ENCODE measurements at regions not wholly inside any gene's neighbourhood (a gene's known extent, or its start where the extent isn't known, plus 50 kb on each side); places are given as distances from the start of the nearest gene placed in this dataset.

- no peak for DNase-seq
- no peaks in the 10 kb centered on the region for H3K4me1 Mint-ChIP-seq
- peaks cover 0 to 2% (median 0%) of the 10 kb centered on the region in 3 donors for H3K27me3 Mint-ChIP-seq (ENCODE audit: low read depth in 3 of 3)
- no peak overlapping the region for H3K27ac Mint-ChIP-seq
- no peaks in the 10 kb centered on the region for H3K9me3 Mint-ChIP-seq
- H3K36me3 Mint-ChIP-seq, result no peaks in the 10 kb centered on the region
- no peak overlapping the region for H3K4me3 Mint-ChIP-seq
These were observed 425.7 kb downstream of the SPRY2 start for GRCh38 chr13:79915114-79915811.

- Mint-ChIP-seq H3K27ac (no peak overlapping the region), H3K4me3 (no peak overlapping the region), H3K36me3 (no peaks in the 10 kb centered on the region), H3K4me1 (no peaks in the 10 kb centered on the region), H3K27me3 (ENCODE audit: low read depth in 3 of 3) (peaks cover 0 to 2% (median 0%) of the 10 kb centered on the region in 3 donors), H3K9me3 (no peaks in the 10 kb centered on the region)
- no peak for DNase-seq
These were observed 427.6 kb downstream of the SPRY2 start for GRCh38 chr13:79913141-79913827.

- Mint-ChIP-seq H3K27ac (no peak overlapping the region), H3K36me3 (no peaks in the 10 kb centered on the region), H3K4me1 (no peaks in the 10 kb centered on the region), H3K27me3 (ENCODE audit: low read depth in 3 of 3) (peaks cover 0 to 3% (median 0%) of the 10 kb centered on the region in 3 donors), H3K4me3 (no peak overlapping the region), H3K9me3 (peaks cover 0 to 2% (median 0%) of the 10 kb centered on the region in 6 donors)
- DNase-seq, result no peak
These were observed 428.5 kb downstream of the SPRY2 start for GRCh38 chr13:79912403-79912802.

- Mint-ChIP-seq H3K27ac (no peak overlapping the region), H3K36me3 (no peaks in the 10 kb centered on the region), H3K9me3 (peaks cover 0 to 2% (median 0%) of the 10 kb centered on the region in 6 donors), H3K4me3 (no peak overlapping the region), H3K27me3 (ENCODE audit: low read depth in 3 of 3) (peaks cover 0 to 3% (median 2%) of the 10 kb centered on the region in 3 donors), H3K4me1 (no peaks in the 10 kb centered on the region)
- no peak for DNase-seq
These were observed 429.9 kb downstream of the SPRY2 start for GRCh38 chr13:79910875-79911540.

GRCh38 chr13:79909644-79910043 is 428.7 kb downstream of the NDFIP2 start:
- Mint-ChIP-seq H3K27ac (no peak overlapping the region), H3K27me3 (ENCODE audit: low read depth in 3 of 3) (peaks cover 0 to 4% (median 3%) of the 10 kb centered on the region in 3 donors), H3K4me1 (no peaks in the 10 kb centered on the region), H3K4me3 (no peak overlapping the region), H3K9me3 (peaks cover 0 to 2% (median 0%) of the 10 kb centered on the region in 6 donors), H3K36me3 (no peaks in the 10 kb centered on the region)
- DNase-seq, result no peak

GRCh38 chr13:79908381-79908780 is 427.4 kb downstream of the NDFIP2 start:
- peaks cover 0 to 2% (median 0%) of the 10 kb centered on the region in 6 donors for H3K9me3 Mint-ChIP-seq
- no peak overlapping the region for H3K27ac Mint-ChIP-seq
- no peaks in the 10 kb centered on the region for H3K4me1 Mint-ChIP-seq
- no peaks in the 10 kb centered on the region for H3K36me3 Mint-ChIP-seq
- no peak for DNase-seq
- H3K27me3 Mint-ChIP-seq (ENCODE audit: low read depth in 3 of 3), result peaks cover 0 to 4% (median 3%) of the 10 kb centered on the region in 3 donors
- H3K4me3 Mint-ChIP-seq, result no peak overlapping the region

- Mint-ChIP-seq H3K27ac (no peak overlapping the region), H3K4me1 (no peaks in the 10 kb centered on the region), H3K27me3 (ENCODE audit: low read depth in 3 of 3) (peaks cover 0 to 4% (median 1%) of the 10 kb centered on the region in 3 donors), H3K9me3 (peaks cover 0 to 2% (median 0%) of the 10 kb centered on the region in 6 donors), H3K36me3 (no peaks in the 10 kb centered on the region), H3K4me3 (no peak overlapping the region)
- DNase-seq, result no peak
These were observed 426.6 kb downstream of the NDFIP2 start for GRCh38 chr13:79907527-79907926.

- peaks cover 0 to 4% (median 1%) of the 10 kb centered on the region in 3 donors for H3K27me3 Mint-ChIP-seq (ENCODE audit: low read depth in 3 of 3)
- no peak overlapping the region for H3K27ac Mint-ChIP-seq
- no peak overlapping the region for H3K4me3 Mint-ChIP-seq
- H3K9me3 Mint-ChIP-seq, result peaks cover 0 to 2% (median 0%) of the 10 kb centered on the region in 6 donors
- DNase-seq, result no peak
- no peaks in the 10 kb centered on the region for H3K36me3 Mint-ChIP-seq
- H3K4me1 Mint-ChIP-seq, result no peaks in the 10 kb centered on the region
These were observed 425.4 kb downstream of the NDFIP2 start for GRCh38 chr13:79906345-79906744.

GRCh38 chr13:79905018-79905417 is 424.1 kb downstream of the NDFIP2 start:
- no peak for DNase-seq
- Mint-ChIP-seq H3K27me3 (ENCODE audit: low read depth in 3 of 3) (peaks cover 0 to 4% (median 1%) of the 10 kb centered on the region in 3 donors), H3K9me3 (peaks cover 0 to 3% (median 0%) of the 10 kb centered on the region in 6 donors), H3K4me3 (no peak overlapping the region), H3K27ac (no peak overlapping the region), H3K4me1 (no peaks in the 10 kb centered on the region), H3K36me3 (no peaks in the 10 kb centered on the region)

- Mint-ChIP-seq H3K36me3 (no peaks in the 10 kb centered on the region), H3K4me3 (no peak overlapping the region), H3K9me3 (peaks cover 0 to 3% (median 0%) of the 10 kb centered on the region in 6 donors), H3K27ac (no peak overlapping the region), H3K27me3 (ENCODE audit: low read depth in 3 of 3) (peaks cover 0 to 4% (median 1%) of the 10 kb centered on the region in 3 donors), H3K4me1 (no peaks in the 10 kb centered on the region)
- no peak for DNase-seq
These were observed 423.6 kb downstream of the NDFIP2 start for GRCh38 chr13:79904581-79904980.

GRCh38 chr13:79901336-79901735 is 420.4 kb downstream of the NDFIP2 start:
- Mint-ChIP-seq H3K27ac (no peak overlapping the region), H3K9me3 (peaks cover 0 to 3% (median 0%) of the 10 kb centered on the region in 6 donors), H3K4me1 (peaks cover 0 to 9% of the 10 kb centered on the region in 2 donors), H3K27me3 (ENCODE audit: low read depth in 3 of 3) (peaks cover 0 to 2% (median 0%) of the 10 kb centered on the region in 3 donors), H3K36me3 (no peaks in the 10 kb centered on the region), H3K4me3 (no peak overlapping the region)
- no peak for DNase-seq

- DNase-seq, result no peak
- Mint-ChIP-seq H3K4me3 (no peak overlapping the region), H3K27me3 (ENCODE audit: low read depth in 3 of 3) (peaks cover 0 to 2% (median 0%) of the 10 kb centered on the region in 3 donors), H3K4me1 (peaks cover 0 to 9% of the 10 kb centered on the region in 2 donors), H3K9me3 (peaks cover 0 to 3% (median 0%) of the 10 kb centered on the region in 6 donors), H3K36me3 (no peaks in the 10 kb centered on the region), H3K27ac (no peak overlapping the region)
These were observed 419.4 kb downstream of the NDFIP2 start for GRCh38 chr13:79900356-79900755.

- no peaks in the 10 kb centered on the region for H3K36me3 Mint-ChIP-seq
These were observed 418.0 kb downstream of the NDFIP2 start for GRCh38 chr13:79898996-79899395.

More at GRCh38 chr13:79898996-79899395, 418.0 kb downstream of the NDFIP2 start:
- Mint-ChIP-seq H3K27me3 (ENCODE audit: low read depth in 3 of 3) (no peaks in the 10 kb centered on the region), H3K4me3 (no peak overlapping the region), H3K4me1 (peaks cover 0 to 9% of the 10 kb centered on the region in 2 donors), H3K27ac (no peak overlapping the region), H3K9me3 (peaks cover 0 to 3% (median 0%) of the 10 kb centered on the region in 6 donors)
- no peak for DNase-seq

All from immature natural killer cell (primary cell).